ENCODE measurements at regions not wholly inside any gene's neighbourhood (a gene's known extent, or its start where the extent isn't known, plus 50 kb on each side); places are given as distances from the start of the nearest gene placed in this dataset.

DNA sequence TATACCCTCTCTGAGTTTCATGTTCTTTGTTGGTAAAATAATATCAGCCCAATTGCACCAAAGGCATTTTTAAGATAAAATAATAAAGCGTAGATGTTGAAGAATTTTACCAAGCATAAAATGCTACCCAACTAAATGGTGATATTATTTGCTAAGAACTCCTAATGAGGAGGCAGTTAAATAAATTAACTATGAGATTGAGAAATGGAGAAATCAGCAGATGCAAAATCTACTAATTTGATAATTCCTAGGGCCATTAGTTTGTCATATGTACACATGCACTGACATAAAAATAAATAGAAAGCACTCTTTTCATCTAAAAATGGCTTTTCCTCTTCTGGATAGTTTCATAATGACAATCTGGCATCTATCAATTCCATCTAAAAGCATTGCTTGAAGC is 681.5 kb upstream of the FAM98A start:
- DNase-seq (ENCODE audit: low read depth, low spot score) = no peak
- H3K4me3 ChIP-seq (ENCODE audit: low read depth, low read length) = no peak overlapping the region
- POLR2A ChIA-PET = no interaction called here
- CTCF ChIA-PET = no interaction called here
- TF ChIP-seq, protein P1, sequence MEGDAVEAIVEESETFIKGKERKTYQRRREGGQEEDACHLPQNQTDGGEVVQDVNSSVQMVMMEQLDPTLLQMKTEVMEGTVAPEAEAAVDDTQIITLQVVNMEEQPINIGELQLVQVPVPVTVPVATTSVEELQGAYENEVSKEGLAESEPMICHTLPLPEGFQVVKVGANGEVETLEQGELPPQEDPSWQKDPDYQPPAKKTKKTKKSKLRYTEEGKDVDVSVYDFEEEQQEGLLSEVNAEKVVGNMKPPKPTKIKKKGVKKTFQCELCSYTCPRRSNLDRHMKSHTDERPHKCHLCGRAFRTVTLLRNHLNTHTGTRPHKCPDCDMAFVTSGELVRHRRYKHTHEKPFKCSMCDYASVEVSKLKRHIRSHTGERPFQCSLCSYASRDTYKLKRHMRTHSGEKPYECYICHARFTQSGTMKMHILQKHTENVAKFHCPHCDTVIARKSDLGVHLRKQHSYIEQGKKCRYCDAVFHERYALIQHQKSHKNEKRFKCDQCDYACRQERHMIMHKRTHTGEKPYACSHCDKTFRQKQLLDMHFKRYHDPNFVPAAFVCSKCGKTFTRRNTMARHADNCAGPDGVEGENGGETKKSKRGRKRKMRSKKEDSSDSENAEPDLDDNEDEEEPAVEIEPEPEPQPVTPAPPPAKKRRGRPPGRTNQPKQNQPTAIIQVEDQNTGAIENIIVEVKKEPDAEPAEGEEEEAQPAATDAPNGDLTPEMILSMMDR (IDR thresholded peaks at IDR 0.05; ENCODE audit: insufficient read depth, low read length, missing control alignments) = no peak

DNA sequence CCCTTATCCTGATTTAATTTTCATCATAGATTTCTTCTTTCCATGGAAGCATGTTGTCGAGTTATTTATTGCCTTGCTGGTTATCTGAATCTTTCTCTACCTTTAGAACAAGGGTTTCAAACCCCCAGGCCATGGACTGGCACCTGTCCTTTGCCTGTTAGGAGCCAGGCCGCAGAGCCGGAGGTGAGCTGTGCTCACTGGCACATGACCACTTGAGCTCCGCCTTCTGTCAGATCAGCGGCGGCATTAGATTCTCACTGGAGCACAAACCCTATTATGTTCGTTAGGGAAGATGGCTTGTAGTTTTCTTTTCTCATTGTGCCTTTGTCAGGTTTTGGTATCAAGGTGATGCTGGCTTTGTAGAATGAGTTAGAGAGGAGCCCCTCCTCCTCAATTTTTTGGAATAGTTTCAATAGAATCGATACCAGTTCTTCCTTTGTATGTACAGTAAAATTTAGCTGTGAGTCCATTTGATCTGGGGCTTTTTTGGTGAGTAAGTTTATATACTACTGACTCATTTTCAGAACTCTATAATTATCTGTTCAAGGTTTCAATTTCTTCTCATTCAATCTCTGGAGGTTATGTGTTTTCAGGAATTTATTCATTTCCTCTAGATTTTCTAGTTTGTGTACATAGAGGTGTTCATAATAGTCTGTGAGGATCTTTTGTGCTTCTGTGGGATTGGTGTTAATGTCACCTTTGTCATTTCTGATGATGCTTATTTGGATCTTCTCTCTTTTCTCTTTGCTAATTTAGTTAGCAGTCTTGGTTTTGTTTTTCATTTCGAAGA is 668.0 kb upstream of the FAM98A start:
- POLR2A ChIA-PET = no interaction called here
- TF ChIP-seq, protein P1 (IDR thresholded peaks at IDR 0.05; ENCODE audit: insufficient read depth, low read length, missing control alignments) = no peak
- H3K4me3 ChIP-seq (ENCODE audit: low read depth, low read length) = no peak overlapping the region
- DNase-seq (ENCODE audit: low read depth, low spot score) = no peak
- CTCF ChIA-PET = no interaction called here

DNA sequence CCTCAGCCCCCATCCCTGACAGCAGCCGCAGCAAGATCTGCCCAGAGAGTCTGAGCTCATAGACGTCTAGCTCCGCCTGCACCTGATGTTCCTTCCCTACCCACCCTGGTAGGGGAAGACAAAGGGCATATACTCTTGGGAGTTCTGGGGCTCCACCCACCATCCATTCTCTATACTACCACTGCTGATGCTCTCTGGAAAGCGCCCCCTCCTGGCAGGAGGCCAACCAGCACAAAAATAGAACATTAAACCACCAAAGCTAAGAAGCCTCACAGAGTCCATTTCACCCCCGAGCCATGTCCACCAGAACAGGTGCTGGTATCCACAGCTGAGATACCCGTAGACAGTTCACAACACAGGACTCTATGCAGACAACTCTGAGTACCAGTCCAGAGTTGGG is 662.6 kb upstream of the FAM98A start:
- CTCF ChIA-PET = no interaction called here
- POLR2A ChIA-PET = no interaction called here
- no peak for DNase-seq (ENCODE audit: low read depth, low spot score)
- TF ChIP-seq, protein P1 (IDR thresholded peaks at IDR 0.05; ENCODE audit: insufficient read depth, low read length, missing control alignments) = no peak
- no peak overlapping the region for H3K4me3 ChIP-seq (ENCODE audit: low read depth, low read length)

DNA sequence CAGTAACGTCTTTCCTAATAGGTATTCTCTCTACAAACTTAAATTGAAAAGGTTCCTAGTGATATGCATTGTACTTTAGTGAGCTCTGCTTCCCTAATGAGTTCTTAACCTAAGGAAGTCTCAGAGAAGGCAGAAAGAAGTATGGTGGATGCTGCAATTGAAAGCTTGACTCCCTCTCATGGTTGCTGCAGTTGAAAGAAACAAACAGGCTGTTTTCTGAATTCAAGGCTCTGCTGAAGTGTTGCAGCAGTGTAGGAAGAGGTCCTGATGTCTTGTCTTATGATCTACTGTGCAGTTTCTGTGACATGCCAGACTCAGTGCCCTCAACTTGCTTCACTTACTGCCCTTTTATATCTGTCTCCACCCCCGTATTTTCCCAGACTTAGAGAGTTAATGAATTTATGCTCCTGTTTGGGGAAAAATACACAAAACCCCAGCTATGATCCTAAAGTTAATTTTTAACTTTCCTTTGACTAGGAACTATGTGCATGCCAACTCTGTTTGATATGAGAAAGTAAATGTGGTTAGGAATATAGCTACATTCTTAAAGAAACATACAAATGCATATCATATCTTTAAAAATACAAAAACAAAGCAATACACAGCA is 655.3 kb upstream of the FAM98A start:
- ChIA-PET POLR2A (no interaction called here), CTCF (no interaction called here)
- H3K4me3 ChIP-seq (ENCODE audit: low read depth, low read length) = no peak overlapping the region
- no peak for DNase-seq (ENCODE audit: low read depth, low spot score)
- TF ChIP-seq, protein P1 (IDR thresholded peaks at IDR 0.05; ENCODE audit: insufficient read depth, low read length, missing control alignments) = no peak

DNA sequence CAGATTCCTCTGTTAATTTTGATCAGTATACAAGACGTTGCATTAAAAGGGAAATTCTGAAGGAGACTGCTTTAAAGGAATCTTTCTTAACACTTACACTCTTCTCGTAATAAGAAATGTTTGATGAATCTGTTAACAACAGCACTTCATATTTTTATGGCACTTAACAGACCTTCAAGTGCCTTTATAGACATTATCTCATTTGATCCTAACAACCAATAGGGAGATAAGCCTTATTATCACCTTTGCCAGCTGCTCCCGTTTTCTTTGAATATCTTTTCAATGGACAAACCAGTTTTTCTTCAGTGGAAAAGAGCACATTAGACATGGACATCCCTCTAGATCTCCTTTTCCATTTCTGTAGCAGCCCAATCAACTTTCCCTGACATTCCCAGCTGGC is 653.0 kb upstream of the FAM98A start:
- H3K4me3 ChIP-seq (ENCODE audit: low read depth, low read length) = no peak overlapping the region
- ChIA-PET POLR2A (no interaction called here), CTCF (no interaction called here)
- no peak for DNase-seq (ENCODE audit: low read depth, low spot score)
- TF ChIP-seq, protein P1 (IDR thresholded peaks at IDR 0.05; ENCODE audit: insufficient read depth, low read length, missing control alignments) = no peak

DNA sequence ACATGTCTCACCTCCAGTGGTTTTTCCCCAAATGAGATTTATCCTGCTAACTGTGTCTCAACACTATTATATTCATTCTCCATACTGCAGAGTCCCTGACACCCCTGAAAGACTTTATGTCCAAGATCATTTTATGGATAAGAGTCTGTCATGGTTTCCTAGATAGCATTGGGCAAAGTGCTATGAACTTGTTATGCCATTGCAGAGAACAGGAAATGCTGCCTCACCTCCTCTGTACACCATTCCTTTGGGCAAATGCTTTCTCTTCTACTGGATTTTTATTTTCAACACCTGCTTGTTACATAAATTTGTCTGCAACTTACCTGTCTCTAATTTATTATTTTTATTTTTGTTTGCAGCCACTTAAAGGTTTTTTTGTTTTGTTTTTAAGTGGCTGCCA is 652.5 kb upstream of the FAM98A start:
- TF ChIP-seq, protein P1 (IDR thresholded peaks at IDR 0.05; ENCODE audit: insufficient read depth, low read length, missing control alignments) = no peak
- ChIA-PET CTCF (no interaction called here), POLR2A (no interaction called here)
- no peak overlapping the region for H3K4me3 ChIP-seq (ENCODE audit: low read depth, low read length)
- no peak for DNase-seq (ENCODE audit: low read depth, low spot score)

Measured in AG04449 (cell line).